GM12873 (cell line): ENCODE measurements at regions not wholly inside any gene's neighbourhood (a gene's known extent, or its start where the extent isn't known, plus 50 kb on each side); places are given as distances from the start of the nearest gene placed in this dataset.

ENCODE experiments used
- TF ChIP-seq, protein P1 (sequence below): IDR thresholded peaks from 2 replicates; pipeline ENCODE4 v1.5.1; 2012; ENCODE audit warnings: low read depth, mild to moderate bottlenecking, moderate library complexity, low read length, control low read depth; ENCODE audit not compliant: insufficient read depth; ENCODE audit errors: missing control alignments

DNA sequence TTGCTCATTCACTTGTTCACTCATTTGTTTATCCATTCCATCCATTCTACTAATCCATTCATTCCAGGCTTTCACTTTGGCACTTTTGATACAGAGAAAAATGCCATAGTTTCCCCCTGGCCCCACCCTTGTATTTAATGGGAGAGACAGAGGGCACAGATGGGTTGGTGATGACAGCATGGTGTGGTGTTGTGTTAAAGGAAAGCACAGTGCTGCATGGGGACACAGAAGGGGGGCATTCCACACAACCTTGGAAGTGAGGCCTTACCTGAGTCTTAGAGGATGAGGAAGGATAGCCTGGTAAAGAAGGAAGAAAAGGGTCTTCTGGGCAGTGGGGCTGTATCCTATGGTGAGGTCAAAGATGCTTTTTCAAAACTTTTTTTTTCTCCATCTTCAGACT is 248.5 kb upstream of the C11orf87 start:
- TF ChIP-seq, protein P1, sequence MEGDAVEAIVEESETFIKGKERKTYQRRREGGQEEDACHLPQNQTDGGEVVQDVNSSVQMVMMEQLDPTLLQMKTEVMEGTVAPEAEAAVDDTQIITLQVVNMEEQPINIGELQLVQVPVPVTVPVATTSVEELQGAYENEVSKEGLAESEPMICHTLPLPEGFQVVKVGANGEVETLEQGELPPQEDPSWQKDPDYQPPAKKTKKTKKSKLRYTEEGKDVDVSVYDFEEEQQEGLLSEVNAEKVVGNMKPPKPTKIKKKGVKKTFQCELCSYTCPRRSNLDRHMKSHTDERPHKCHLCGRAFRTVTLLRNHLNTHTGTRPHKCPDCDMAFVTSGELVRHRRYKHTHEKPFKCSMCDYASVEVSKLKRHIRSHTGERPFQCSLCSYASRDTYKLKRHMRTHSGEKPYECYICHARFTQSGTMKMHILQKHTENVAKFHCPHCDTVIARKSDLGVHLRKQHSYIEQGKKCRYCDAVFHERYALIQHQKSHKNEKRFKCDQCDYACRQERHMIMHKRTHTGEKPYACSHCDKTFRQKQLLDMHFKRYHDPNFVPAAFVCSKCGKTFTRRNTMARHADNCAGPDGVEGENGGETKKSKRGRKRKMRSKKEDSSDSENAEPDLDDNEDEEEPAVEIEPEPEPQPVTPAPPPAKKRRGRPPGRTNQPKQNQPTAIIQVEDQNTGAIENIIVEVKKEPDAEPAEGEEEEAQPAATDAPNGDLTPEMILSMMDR: no peak

DNA sequence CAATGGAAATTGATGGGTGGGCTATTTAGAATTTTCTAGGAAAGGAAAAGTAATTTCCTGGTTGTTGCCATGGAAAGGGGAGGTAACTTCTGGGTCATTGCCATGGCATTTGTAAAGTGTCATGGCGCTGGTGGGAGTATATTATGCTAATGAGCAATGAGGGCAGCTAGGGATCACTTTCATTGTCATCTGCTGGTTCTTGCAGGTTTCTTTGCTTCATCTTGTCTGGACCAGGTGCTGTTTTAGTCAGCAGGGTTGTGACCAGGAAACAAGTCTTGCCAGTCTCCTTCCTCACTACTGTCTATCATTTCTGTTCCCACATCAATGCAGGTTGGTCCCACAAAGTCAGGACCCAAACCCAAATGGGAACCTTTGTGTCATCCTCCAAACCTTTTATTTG is 237.6 kb upstream of the C11orf87 start:
- TF ChIP-seq, protein P1: no peak

DNA sequence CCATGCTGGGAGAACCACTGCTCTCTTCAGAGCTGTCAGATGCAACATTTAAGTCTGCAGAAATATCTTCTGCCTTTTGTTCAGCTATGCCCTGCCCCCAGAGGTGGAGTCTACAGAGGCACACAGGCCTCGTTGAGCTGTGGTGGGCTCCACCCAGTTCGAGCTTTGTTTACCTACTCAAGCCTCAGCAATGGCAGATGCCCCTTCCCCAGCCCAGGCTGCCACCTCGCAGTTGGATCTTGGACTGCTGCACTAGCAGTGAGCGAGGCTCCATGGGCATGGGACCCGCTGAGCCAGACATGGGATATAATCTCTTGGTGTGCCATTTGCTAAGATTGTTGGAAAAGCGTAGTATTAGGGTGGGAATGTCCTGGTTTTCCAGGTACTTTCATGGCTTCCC is 229.1 kb upstream of the C11orf87 start:
- TF ChIP-seq, protein P1: no peak

DNA sequence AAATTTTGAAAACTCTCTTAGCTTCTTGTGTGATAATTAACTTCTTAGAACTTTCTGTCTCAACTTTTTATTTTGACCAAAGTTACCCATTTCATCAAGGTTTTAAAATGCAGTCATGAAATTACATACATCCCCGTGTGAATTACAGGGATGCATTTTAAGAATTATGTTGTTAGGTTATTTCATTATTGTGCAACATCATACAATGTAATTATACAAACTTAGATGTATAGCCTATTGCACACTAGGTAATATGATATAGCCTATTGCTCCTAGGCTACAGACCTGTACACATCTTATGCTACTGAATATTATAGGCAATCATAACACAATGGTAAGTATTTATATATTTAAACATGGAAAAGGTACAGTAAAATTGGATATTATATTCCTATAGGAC is 228.1 kb upstream of the C11orf87 start:
- TF ChIP-seq, protein P1: no peak

DNA sequence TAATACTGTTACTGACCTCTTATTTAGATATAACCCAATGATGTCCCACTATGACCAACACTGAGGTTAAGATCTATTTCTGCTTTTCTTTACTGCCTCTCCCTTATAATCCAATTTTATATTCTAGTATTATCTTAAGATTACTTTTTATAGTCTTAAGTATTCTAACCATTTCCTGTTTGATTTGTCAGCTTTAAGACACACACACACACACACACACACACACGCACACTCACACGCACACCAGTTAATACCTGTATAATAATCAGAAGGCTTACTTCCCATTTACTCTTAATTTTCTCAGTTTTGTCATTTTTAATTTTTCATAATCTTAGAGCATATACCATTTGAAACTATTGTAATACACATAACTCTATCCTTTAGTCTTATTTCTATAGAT is 226.0 kb upstream of the C11orf87 start:
- TF ChIP-seq, protein P1: no peak

DNA sequence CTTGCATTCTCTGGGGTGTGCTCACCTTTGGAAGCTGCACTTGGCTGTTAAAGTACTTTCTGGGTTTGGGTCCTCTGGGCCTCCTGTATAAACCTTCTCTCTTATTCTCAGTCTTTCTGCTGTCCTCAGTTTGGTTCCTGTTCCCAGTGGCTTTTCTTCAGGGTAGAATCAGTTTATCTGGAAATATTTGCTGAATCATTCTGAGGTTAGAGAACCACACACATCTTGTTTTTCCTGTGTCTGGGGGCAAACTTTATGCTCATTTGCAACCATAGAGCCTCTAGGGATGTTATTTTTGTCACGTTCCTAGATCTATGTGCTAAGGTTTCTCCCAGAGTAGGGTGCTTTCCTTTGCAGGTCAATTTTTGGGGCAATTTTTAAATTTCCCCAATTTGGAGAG is 224.3 kb upstream of the C11orf87 start:
- TF ChIP-seq, protein P1: no peak

DNA sequence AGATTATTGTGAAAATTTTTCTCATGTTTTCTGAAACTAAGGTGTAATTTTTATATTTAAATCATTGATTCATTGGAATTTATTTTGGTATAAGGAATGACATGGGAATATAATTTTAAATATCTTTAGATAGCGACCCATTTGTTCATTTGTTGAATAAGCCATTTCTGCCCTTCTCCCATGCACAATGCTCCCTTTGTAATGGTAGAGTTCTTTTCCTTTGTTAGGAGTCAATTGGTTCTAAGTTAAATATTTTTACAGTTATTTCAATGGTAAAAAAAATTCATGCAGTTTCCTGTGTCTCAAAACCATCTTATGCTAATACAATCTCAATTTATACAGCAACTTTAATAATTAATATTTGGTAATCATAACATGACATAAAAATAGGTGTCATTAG is 218.8 kb upstream of the C11orf87 start:
- TF ChIP-seq, protein P1: no peak
